GM19238 (cell line): ENCODE measurements at regions not wholly inside any gene's neighbourhood (a gene's known extent, or its start where the extent isn't known, plus 50 kb on each side); places are given as distances from the start of the nearest gene placed in this dataset.
"Not testable (repeated sequence)": the region's sequence is repeated elsewhere in the genome, so short reads cannot be mapped to it uniquely, and the experiment has no call there.

ENCODE experiments used
- DNase-seq: peaks from one replicate; pipeline ENCODE4 v3.0.0; 2011; ENCODE audit warnings: low spot score; ENCODE audit not compliant: insufficient read length

- DNase-seq = no peak
These were observed 283.7 kb upstream of the SMIM30 start for GRCh38 chr7:113402005-113402404.

- no peak for DNase-seq
These were observed 276.5 kb upstream of the SMIM30 start for GRCh38 chr7:113394856-113395255.

GRCh38 chr7:113392841-113393540 is 274.6 kb upstream of the SMIM30 start:
- DNase-seq = no peak

GRCh38 chr7:113392421-113392820 is 274.1 kb upstream of the SMIM30 start:
- no peak for DNase-seq

- DNase-seq = no peak
These were observed 270.8 kb upstream of the SMIM30 start for GRCh38 chr7:113389112-113389646.

GRCh38 chr7:113383638-113384037 is 265.3 kb upstream of the SMIM30 start:
- DNase-seq = no peak

GRCh38 chr7:113379746-113380145 is 261.4 kb upstream of the SMIM30 start:
- DNase-seq = no peak

GRCh38 chr7:113374955-113375354 is 256.6 kb upstream of the SMIM30 start:
- DNase-seq = no peak

GRCh38 chr7:113373863-113374262 is 255.5 kb upstream of the SMIM30 start:
- DNase-seq = no peak

- no peak for DNase-seq
These were observed 253.2 kb upstream of the SMIM30 start for GRCh38 chr7:113371416-113372043.

- no peak for DNase-seq
These were observed 252.6 kb upstream of the SMIM30 start for GRCh38 chr7:113370910-113371309.

- DNase-seq = no peak
These were observed 249.9 kb upstream of the SMIM30 start for GRCh38 chr7:113368256-113368655.

- no peak for DNase-seq
These were observed 248.8 kb upstream of the SMIM30 start for GRCh38 chr7:113367041-113367586.

GRCh38 chr7:113366122-113366521 is 247.8 kb upstream of the SMIM30 start:
- DNase-seq = no peak

- DNase-seq = no peak
These were observed 231.0 kb upstream of the SMIM30 start for GRCh38 chr7:113349339-113349738.

GRCh38 chr7:113339661-113340060 is 221.3 kb upstream of the SMIM30 start:
- no peak for DNase-seq

GRCh38 chr7:113338071-113338696 is 219.8 kb upstream of the SMIM30 start:
- no peak for DNase-seq

GRCh38 chr7:113336838-113337237 is 218.5 kb upstream of the SMIM30 start:
- not testable (repeated sequence) for DNase-seq

- no peak for DNase-seq
These were observed 213.0 kb upstream of the SMIM30 start for GRCh38 chr7:113331155-113331898.

GRCh38 chr7:113321201-113321600 is 202.8 kb upstream of the SMIM30 start:
- no peak for DNase-seq

GRCh38 chr7:113320419-113320818 is 202.1 kb upstream of the SMIM30 start:
- DNase-seq = no peak
